Ishikawa (cell line): ENCODE measurements at regions not wholly inside any gene's neighbourhood (a gene's known extent, or its start where the extent isn't known, plus 50 kb on each side); places are given as distances from the start of the nearest gene placed in this dataset.

Source experiments
- CEBPB ChIP-seq: IDR thresholded peaks from 2 replicates; pipeline ENCODE4 v1.6.1; 2012
- CREB1 ChIP-seq: IDR thresholded peaks from 2 replicates; pipeline ENCODE4 v1.6.1; 2012; ENCODE audit warnings: low read depth
- REST ChIP-seq: IDR thresholded peaks from 2 replicates; pipeline ENCODE4 v1.6.1; 2012; ENCODE audit warnings: low read depth, mild to moderate bottlenecking
- TAF1 ChIP-seq: IDR thresholded peaks from 2 replicates; pipeline ENCODE4 v1.6.1; 2012; ENCODE audit warnings: low read depth, mild to moderate bottlenecking
- TCF12 ChIP-seq: IDR thresholded peaks from 2 replicates; pipeline ENCODE4 v1.6.1; 2012; ENCODE audit warnings: low read depth
- USF1 ChIP-seq: IDR thresholded peaks from 2 replicates; pipeline ENCODE4 v1.6.1; 2012
- ZBTB7A ChIP-seq: IDR thresholded peaks from 2 replicates; pipeline ENCODE4 v1.6.1; 2012; ENCODE audit warnings: low read depth

- TF ChIP-seq CEBPB: no peak
- no peak for TF ChIP-seq TCF12
- no peak for TF ChIP-seq CREB1
- TF ChIP-seq TAF1: no peak
- no peak for TF ChIP-seq ZBTB7A
- TF ChIP-seq USF1: no peak
- TF ChIP-seq REST: no peak
Observed at GRCh38 chr4:124192544-124192943, 520.0 kb downstream of the ANKRD50 start.
